ENCODE measurements at regions not wholly inside any gene's neighbourhood (a gene's known extent, or its start where the extent isn't known, plus 50 kb on each side); places are given as distances from the start of the nearest gene placed in this dataset.

- TF ChIP-seq ZNF512B (CRISPR knock-in tag; IDR thresholded peaks at IDR 0.05; ENCODE audit: borderline replicate concordance) (peak; percentile 83; the same call in 1 of the 2 replicates), ZNF761 (CRISPR knock-in tag; conservative IDR thresholded peaks at IDR 0.05) (no peak; the same call in 1 of the 2 replicates), ZBTB21 (CRISPR knock-in tag; IDR thresholded peaks at IDR 0.05) (no peak; the same call in 1 of the 2 replicates), KDM4B (CRISPR knock-in tag; IDR thresholded peaks at IDR 0.05) (no peak), ZBTB14 (CRISPR knock-in tag; IDR thresholded peaks at IDR 0.05) (no peak), KLF15 (CRISPR knock-in tag; IDR thresholded peaks at IDR 0.05; ENCODE audit: borderline replicate concordance) (no peak), ZBTB3 (CRISPR knock-in tag; IDR thresholded peaks at IDR 0.05; ENCODE audit: borderline replicate concordance, low read depth) (no peak), MXD4 (CRISPR knock-in tag; IDR thresholded peaks at IDR 0.05) (no peak), ZNF335 (CRISPR knock-in tag; IDR thresholded peaks at IDR 0.05) (0 out of 2 replicates have a peak, but pooled peaks have one; percentile 57), ELF1 (CRISPR knock-in tag; IDR thresholded peaks at IDR 0.05) (peak; percentile 31; the same call in 1 of the 2 replicates), ZNF703 (CRISPR knock-in tag; IDR thresholded peaks at IDR 0.05; ENCODE audit: borderline replicate concordance) (no peak), RFX1 (IDR thresholded peaks at IDR 0.05) (no peak), EP300 (IDR thresholded peaks at IDR 0.05; ENCODE audit: low read depth in 2 of 2, low read length in 2 of 2) (peak in 1 of 2 experiments; percentile 96; a peak in 2 of 4 replicates), EP300 (CRISPR knock-in tag; IDR thresholded peaks at IDR 0.05; ENCODE audit: borderline replicate concordance) (peak; percentile 80), FOXK2 (IDR thresholded peaks at IDR 0.05) (no peak), MIER3 (CRISPR knock-in tag; IDR thresholded peaks at IDR 0.05; ENCODE audit: borderline replicate concordance) (peak; percentile 46; the same call in 1 of the 2 replicates), PITX1 (CRISPR knock-in tag; IDR thresholded peaks at IDR 0.05) (peak; percentile 89)
- TF ChIP-seq, protein P1, sequence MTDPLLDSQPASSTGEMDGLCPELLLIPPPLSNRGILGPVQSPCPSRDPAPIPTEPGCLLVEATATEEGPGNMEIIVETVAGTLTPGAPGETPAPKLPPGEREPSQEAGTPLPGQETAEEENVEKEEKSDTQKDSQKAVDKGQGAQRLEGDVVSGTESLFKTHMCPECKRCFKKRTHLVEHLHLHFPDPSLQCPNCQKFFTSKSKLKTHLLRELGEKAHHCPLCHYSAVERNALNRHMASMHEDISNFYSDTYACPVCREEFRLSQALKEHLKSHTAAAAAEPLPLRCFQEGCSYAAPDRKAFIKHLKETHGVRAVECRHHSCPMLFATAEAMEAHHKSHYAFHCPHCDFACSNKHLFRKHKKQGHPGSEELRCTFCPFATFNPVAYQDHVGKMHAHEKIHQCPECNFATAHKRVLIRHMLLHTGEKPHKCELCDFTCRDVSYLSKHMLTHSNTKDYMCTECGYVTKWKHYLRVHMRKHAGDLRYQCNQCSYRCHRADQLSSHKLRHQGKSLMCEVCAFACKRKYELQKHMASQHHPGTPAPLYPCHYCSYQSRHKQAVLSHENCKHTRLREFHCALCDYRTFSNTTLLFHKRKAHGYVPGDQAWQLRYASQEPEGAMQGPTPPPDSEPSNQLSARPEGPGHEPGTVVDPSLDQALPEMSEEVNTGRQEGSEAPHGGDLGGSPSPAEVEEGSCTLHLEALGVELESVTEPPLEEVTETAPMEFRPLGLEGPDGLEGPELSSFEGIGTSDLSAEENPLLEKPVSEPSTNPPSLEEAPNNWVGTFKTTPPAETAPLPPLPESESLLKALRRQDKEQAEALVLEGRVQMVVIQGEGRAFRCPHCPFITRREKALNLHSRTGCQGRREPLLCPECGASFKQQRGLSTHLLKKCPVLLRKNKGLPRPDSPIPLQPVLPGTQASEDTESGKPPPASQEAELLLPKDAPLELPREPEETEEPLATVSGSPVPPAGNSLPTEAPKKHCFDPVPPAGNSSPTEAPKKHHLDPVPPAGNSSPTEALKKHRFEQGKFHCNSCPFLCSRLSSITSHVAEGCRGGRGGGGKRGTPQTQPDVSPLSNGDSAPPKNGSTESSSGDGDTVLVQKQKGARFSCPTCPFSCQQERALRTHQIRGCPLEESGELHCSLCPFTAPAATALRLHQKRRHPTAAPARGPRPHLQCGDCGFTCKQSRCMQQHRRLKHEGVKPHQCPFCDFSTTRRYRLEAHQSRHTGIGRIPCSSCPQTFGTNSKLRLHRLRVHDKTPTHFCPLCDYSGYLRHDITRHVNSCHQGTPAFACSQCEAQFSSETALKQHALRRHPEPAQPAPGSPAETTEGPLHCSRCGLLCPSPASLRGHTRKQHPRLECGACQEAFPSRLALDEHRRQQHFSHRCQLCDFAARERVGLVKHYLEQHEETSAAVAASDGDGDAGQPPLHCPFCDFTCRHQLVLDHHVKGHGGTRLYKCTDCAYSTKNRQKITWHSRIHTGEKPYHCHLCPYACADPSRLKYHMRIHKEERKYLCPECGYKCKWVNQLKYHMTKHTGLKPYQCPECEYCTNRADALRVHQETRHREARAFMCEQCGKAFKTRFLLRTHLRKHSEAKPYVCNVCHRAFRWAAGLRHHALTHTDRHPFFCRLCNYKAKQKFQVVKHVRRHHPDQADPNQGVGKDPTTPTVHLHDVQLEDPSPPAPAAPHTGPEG (CRISPR knock-in tag; IDR thresholded peaks at IDR 0.05): no peak
- TF ChIP-seq, protein P2, sequence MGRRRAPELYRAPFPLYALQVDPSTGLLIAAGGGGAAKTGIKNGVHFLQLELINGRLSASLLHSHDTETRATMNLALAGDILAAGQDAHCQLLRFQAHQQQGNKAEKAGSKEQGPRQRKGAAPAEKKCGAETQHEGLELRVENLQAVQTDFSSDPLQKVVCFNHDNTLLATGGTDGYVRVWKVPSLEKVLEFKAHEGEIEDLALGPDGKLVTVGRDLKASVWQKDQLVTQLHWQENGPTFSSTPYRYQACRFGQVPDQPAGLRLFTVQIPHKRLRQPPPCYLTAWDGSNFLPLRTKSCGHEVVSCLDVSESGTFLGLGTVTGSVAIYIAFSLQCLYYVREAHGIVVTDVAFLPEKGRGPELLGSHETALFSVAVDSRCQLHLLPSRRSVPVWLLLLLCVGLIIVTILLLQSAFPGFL (CRISPR knock-in tag; IDR thresholded peaks at IDR 0.05): no peak
Observed at GRCh38 chr1:8200317-8201115, 117.4 kb upstream of the SLC45A1 start (continued).
